ENCODE measurements at regions not wholly inside any gene's neighbourhood (a gene's known extent, or its start where the extent isn't known, plus 50 kb on each side); places are given as distances from the start of the nearest gene placed in this dataset.

DNA sequence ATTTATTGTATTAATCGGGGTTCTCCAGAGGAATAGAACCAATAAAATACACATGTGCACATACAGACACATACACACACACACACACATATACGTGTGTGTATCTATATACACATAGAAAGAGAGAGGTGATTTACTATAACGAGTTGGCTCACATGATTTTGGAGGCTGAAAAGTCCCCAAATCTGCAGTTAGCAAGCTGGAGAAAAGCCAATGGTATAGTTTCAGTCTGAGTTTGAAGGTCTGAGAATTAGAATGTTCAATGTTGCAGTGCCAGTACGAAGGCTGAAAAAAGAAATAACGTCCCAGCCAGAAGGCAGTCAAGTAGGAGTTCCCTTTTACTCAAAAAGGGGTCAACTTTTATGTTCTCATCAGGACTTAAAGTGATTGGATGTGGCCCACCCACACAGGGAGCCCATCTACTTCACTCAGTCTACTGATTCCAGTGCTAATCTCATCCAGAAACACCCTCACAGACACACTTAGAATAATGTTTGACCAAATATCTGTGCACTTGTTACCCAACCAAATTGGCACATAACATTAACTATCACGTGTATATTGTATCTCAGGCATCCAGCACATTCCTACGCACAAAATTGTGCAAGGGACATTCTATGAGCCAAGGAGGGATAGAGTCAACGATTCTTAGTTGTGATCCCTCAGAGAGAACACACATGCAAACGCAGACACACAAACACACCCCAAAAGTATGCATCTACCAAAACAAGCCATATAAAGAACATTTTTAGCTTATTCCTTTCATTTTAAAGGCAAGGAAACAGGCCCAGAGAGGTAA, 195.5 kb upstream of the DUSP10 start:
- TF ChIP-seq, protein P1, sequence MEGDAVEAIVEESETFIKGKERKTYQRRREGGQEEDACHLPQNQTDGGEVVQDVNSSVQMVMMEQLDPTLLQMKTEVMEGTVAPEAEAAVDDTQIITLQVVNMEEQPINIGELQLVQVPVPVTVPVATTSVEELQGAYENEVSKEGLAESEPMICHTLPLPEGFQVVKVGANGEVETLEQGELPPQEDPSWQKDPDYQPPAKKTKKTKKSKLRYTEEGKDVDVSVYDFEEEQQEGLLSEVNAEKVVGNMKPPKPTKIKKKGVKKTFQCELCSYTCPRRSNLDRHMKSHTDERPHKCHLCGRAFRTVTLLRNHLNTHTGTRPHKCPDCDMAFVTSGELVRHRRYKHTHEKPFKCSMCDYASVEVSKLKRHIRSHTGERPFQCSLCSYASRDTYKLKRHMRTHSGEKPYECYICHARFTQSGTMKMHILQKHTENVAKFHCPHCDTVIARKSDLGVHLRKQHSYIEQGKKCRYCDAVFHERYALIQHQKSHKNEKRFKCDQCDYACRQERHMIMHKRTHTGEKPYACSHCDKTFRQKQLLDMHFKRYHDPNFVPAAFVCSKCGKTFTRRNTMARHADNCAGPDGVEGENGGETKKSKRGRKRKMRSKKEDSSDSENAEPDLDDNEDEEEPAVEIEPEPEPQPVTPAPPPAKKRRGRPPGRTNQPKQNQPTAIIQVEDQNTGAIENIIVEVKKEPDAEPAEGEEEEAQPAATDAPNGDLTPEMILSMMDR (IDR thresholded peaks at IDR 0.05), result no peak
- TF ChIP-seq POLR2A (IDR thresholded peaks at IDR 0.05), result no peak
